GM10248 (cell line): ENCODE measurements at regions not wholly inside any gene's neighbourhood (a gene's known extent, or its start where the extent isn't known, plus 50 kb on each side); places are given as distances from the start of the nearest gene placed in this dataset.
A peak's percentile ranks its signal among the peaks of the same experiment; 100 is the strongest.

Source experiments
- CTCF ChIA-PET: fragments of 300-600 bp; sonication (Branson Sonifier 250); formaldehyde crosslinking; extraction: SDS; loops from one replicate; lab custom pipeline; 2021; ENCODE audit warnings: antibody characterized with exemption; lab: Yijun Ruan, JAX
- POLR2A ChIA-PET: fragments of 350-650 bp; sonication (Branson Sonifier 250); formaldehyde crosslinking; extraction: SDS; loops from one replicate; lab custom pipeline; 2020; ENCODE audit warnings: antibody characterized with exemption; lab: Yijun Ruan, JAX
- DNase-seq: peaks from one replicate; pipeline ENCODE4 v3.0.0; 2012; ENCODE audit errors: extremely low spot score
- CTCF ChIP-seq: IDR thresholded peaks from 2 replicates; pipeline ENCODE4 v1.5.1; 2012; ENCODE audit warnings: mild to moderate bottlenecking, low read depth; ENCODE audit errors: extremely low read depth, missing control alignments, control extremely low read depth

- CTCF ChIA-PET = no interaction called here
- POLR2A ChIA-PET = no interaction called here
- DNase-seq = no peak
- no peak for TF ChIP-seq CTCF
These were observed 147.9 kb downstream of the MRPL39 start for GRCh38 chr21:25459365-25459764.

- ChIA-PET POLR2A (interaction anchor here (0.6 to 1.4 kb wide), 2 partner anchors 29 to 44 kb away, joined by 3 read pairs; no protein-coding TSS in a partner anchor), CTCF (interaction anchor here (1.0 kb wide), 2 partner anchors 25 to 34 kb away, joined by 3 read pairs; no protein-coding TSS in a partner anchor)
- no peak for DNase-seq
- TF ChIP-seq CTCF = no peak
These were observed 148.8 kb downstream of the MRPL39 start for GRCh38 chr21:25458484-25458883.

GRCh38 chr21:25457946-25458345 lies 149.3 kb downstream of the MRPL39 start:
- ChIA-PET POLR2A (interaction anchor here (1.0 to 1.4 kb wide), 2 partner anchors 45 to 107 kb away, joined by 3 read pairs; no protein-coding TSS in a partner anchor), CTCF (interaction anchor here (1.0 kb wide), 2 partner anchors 24 to 34 kb away, joined by 3 read pairs; no protein-coding TSS in a partner anchor)
- DNase-seq = no peak
- no peak for TF ChIP-seq CTCF

- ChIA-PET POLR2A (interaction anchor here (1.0 to 1.4 kb wide), 2 partner anchors 45 to 107 kb away, joined by 3 read pairs; no protein-coding TSS in a partner anchor), CTCF (interaction anchor here (1.0 kb wide), 1 partner anchor 33 kb away, joined by 3 read pairs; no protein-coding TSS in a partner anchor)
- peak; percentile 53 for DNase-seq
- no peak for TF ChIP-seq CTCF
These were observed 149.9 kb downstream of the MRPL39 start for GRCh38 chr21:25457411-25457810.

- TF ChIP-seq CTCF = no peak
- peak; percentile 20 for DNase-seq
- ChIA-PET CTCF (interaction anchor here (1.0 to 1.8 kb wide), 6 partner anchors 10 to 57 kb away, joined by 3 to 5 read pairs (median 4); no protein-coding TSS in a partner anchor), POLR2A (interaction anchor here (0.9 kb wide), 1 partner anchor 29 kb away, joined by 3 read pairs; no protein-coding TSS in a partner anchor)
These were observed 150.6 kb downstream of the MRPL39 start for GRCh38 chr21:25456672-25457071.

- ChIA-PET POLR2A (interaction anchor here (1.2 kb wide), 1 partner anchor 25 kb away, joined by 4 read pairs; no protein-coding TSS in a partner anchor), CTCF (interaction anchor here (1.5 to 2.3 kb wide), 4 partner anchors 12 to 115 kb away, joined by 3 to 7 read pairs (median 5); no protein-coding TSS in a partner anchor)
- no peak for TF ChIP-seq CTCF
- DNase-seq = no peak
These were observed 153.8 kb downstream of the MRPL39 start for GRCh38 chr21:25453524-25453923.
